ENCODE measurements at regions not wholly inside any gene's neighbourhood (a gene's known extent, or its start where the extent isn't known, plus 50 kb on each side); places are given as distances from the start of the nearest gene placed in this dataset.

DNA sequence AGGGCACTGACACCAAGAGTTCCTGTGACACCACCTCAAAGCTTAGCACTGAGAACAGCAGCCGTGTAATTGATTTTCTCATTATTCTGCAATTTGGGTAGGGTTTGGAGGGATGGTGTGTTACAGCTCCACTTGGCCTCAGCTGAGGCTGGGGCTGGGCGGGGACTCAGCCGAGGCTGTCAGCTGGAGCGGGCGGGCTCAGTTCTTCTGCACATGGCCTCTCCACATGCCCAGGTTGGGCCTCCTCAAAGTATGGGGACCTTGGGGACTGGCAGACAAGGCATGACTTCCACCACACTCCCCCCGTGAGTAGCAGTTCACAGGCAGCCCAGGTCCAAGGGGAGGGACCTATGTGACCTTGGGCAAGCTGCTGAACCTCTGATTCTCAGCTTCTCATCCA lies 171.5 kb downstream of the IRF8 start:
- TF ChIP-seq TCF7L2 (IDR thresholded peaks at IDR 0.05; ENCODE audit: low read depth, low read length) (no peak), REST (IDR thresholded peaks at IDR 0.05; ENCODE audit: insufficient read depth in 1 of 2, low read depth in 2 of 2, low read length in 1 of 2) (no peak), SIN3A (IDR thresholded peaks at IDR 0.05; ENCODE audit: borderline replicate concordance, insufficient read depth, low read depth, low read length) (no peak), POLR2AphosphoS5 (IDR thresholded peaks at IDR 0.05; ENCODE audit: low read depth, low read length) (no peak)
- TF ChIP-seq, protein P1, sequence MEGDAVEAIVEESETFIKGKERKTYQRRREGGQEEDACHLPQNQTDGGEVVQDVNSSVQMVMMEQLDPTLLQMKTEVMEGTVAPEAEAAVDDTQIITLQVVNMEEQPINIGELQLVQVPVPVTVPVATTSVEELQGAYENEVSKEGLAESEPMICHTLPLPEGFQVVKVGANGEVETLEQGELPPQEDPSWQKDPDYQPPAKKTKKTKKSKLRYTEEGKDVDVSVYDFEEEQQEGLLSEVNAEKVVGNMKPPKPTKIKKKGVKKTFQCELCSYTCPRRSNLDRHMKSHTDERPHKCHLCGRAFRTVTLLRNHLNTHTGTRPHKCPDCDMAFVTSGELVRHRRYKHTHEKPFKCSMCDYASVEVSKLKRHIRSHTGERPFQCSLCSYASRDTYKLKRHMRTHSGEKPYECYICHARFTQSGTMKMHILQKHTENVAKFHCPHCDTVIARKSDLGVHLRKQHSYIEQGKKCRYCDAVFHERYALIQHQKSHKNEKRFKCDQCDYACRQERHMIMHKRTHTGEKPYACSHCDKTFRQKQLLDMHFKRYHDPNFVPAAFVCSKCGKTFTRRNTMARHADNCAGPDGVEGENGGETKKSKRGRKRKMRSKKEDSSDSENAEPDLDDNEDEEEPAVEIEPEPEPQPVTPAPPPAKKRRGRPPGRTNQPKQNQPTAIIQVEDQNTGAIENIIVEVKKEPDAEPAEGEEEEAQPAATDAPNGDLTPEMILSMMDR (IDR thresholded peaks at IDR 0.05): no peak
- H3K9me3 ChIP-seq (ENCODE audit: control insufficient read depth, insufficient read depth, low read depth, low read length): no peaks in the 10 kb centered on the region
- H3K4me1 ChIP-seq (ENCODE audit: control insufficient read depth, insufficient read depth, low read length): no peaks in the 10 kb centered on the region
- no peak overlapping the region for H3K27ac ChIP-seq (ENCODE audit: low read length)
- DNase-seq (ENCODE audit: low read depth, low spot score) (no peak), ATAC-seq (no peak)
- intact Hi-C loops (cut with micrococcal nuclease; ENCODE audit: unreplicated experiment): no loop called here
- POLR2A ChIA-PET: no interaction called here
- BruUV-seq (replicated peaks): no TSS peak
- no peaks in the 10 kb centered on the region for H3K36me3 ChIP-seq (ENCODE audit: control insufficient read depth, insufficient read depth, low read length)
- no peak overlapping the region for H3K4me3 ChIP-seq (ENCODE audit: low read depth in 2 of 2, low read length in 2 of 2)
- H3K27me3 ChIP-seq (ENCODE audit: control insufficient read depth, insufficient read depth, low read length): no peaks in the 10 kb centered on the region
- in situ Hi-C loops (cut with HindIII; ENCODE audit: low pct_unique_long_range_greater_than_20kb, low sequenced_read_pairs): no loop called here
- CTCF ChIA-PET: no interaction called here

DNA sequence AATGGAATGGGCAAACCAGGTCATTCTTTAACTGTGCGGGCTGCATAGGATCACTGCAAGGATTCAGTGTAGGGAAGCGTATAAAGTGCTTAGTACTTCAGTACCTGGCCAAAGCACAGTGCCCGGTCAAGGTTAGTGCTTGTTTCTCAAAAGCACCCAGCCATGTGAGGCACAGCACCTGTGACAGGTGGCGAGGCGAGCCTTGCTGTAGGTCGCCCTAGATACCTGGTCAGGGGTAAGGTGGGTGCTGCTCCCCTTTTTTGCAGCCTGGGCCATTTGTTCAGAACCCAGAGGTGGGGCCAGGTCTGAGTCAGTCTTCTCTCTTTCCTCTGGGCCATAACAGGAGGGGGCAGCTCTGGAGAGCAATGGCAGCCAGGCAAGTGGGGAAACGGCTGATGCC lies 172.0 kb downstream of the IRF8 start:
- Histone ChIP-seq H3K27ac (ENCODE audit: low read length) (no peak overlapping the region), H3K9me3 (ENCODE audit: control insufficient read depth, insufficient read depth, low read depth, low read length) (no peaks in the 10 kb centered on the region), H3K4me3 (ENCODE audit: low read depth in 2 of 2, low read length in 2 of 2) (no peak overlapping the region), H3K36me3 (ENCODE audit: control insufficient read depth, insufficient read depth, low read length) (no peaks in the 10 kb centered on the region), H3K4me1 (ENCODE audit: control insufficient read depth, insufficient read depth, low read length) (no peaks in the 10 kb centered on the region), H3K27me3 (ENCODE audit: control insufficient read depth, insufficient read depth, low read length) (no peaks in the 10 kb centered on the region)
- BruUV-seq (replicated peaks): no TSS peak
- DNase-seq (ENCODE audit: low read depth, low spot score) (no peak), ATAC-seq (no peak)
- in situ Hi-C loops (cut with HindIII; ENCODE audit: low pct_unique_long_range_greater_than_20kb, low sequenced_read_pairs): no loop called here
- intact Hi-C loops (cut with micrococcal nuclease; ENCODE audit: unreplicated experiment): no loop called here
- POLR2A ChIA-PET: no interaction called here
- no peak for TF ChIP-seq TCF7L2 (IDR thresholded peaks at IDR 0.05; ENCODE audit: low read depth, low read length)
- no peak for TF ChIP-seq POLR2AphosphoS5 (IDR thresholded peaks at IDR 0.05; ENCODE audit: low read depth, low read length)
- TF ChIP-seq REST (IDR thresholded peaks at IDR 0.05; ENCODE audit: insufficient read depth in 1 of 2, low read depth in 2 of 2, low read length in 1 of 2): no peak
- TF ChIP-seq, protein P1 (IDR thresholded peaks at IDR 0.05): no peak
- TF ChIP-seq SIN3A (IDR thresholded peaks at IDR 0.05; ENCODE audit: borderline replicate concordance, insufficient read depth, low read depth, low read length): no peak
- CTCF ChIA-PET: interaction anchor here (0.8 kb wide), 1 partner anchor 548 kb away, joined by 3 read pairs; no protein-coding TSS in a partner anchor

All from Panc1 (cell line).